Upper lobe of left lung (tissue), 6 donors: ENCODE measurements at regions not wholly inside any gene's neighbourhood (a gene's known extent, or its start where the extent isn't known, plus 50 kb on each side); places are given as distances from the start of the nearest gene placed in this dataset.

Source experiments
- ATAC-seq, 2 donors: fragments of 200-7000 bp; cut with Tn5 transposase; one replicate each; pipeline ENCODE4 v1.9.1; 2022; ENCODE audit warnings: mild to moderate bottlenecking in 2 of 2, moderate library complexity in 2 of 2; ENCODE audit not compliant: low FRiP score in 2 of 2
- DNase-seq, 2 donors: peaks; one replicate each; pipeline ENCODE4 v3.0.0-alpha.2; 2019 to 2020
- H3K27ac ChIP-seq, 4 donors: fragments of 200-600 bp; sonication (generic); one replicate each; pipeline ENCODE4 v1.5.1; 2016 to 2019
- H3K27me3 ChIP-seq, 4 donors: fragments of 200-600 bp; sonication (generic); one replicate each; pipeline ENCODE4 v1.5.1; 2017 to 2019
- H3K36me3 ChIP-seq, 4 donors: fragments of 200-600 bp; sonication (generic); one replicate each; pipeline ENCODE4 v1.5.1; 2016 to 2019
- H3K4me1 ChIP-seq, 4 donors: fragments of 200-600 bp; sonication (generic); one replicate each; pipeline ENCODE4 v1.5.1; 2018 to 2019
- H3K4me3 ChIP-seq, 4 donors: fragments of 200-600 bp; sonication (generic); one replicate each; pipeline ENCODE4 v1.5.1; 2017 to 2019; ENCODE audit warnings: mild to moderate bottlenecking in 2 of 4, moderate library complexity in 1 of 4
- H3K9me3 ChIP-seq, 4 donors: fragments of 200-600 bp; sonication (generic); one replicate each; pipeline ENCODE4 v1.5.1; 2018 to 2019
- EP300 ChIP-seq, 4 donors: sonication (generic); formaldehyde crosslinking; IDR thresholded peaks; one replicate each; pipeline ENCODE4 v1.5.1; 2017; ENCODE audit warnings: antibody characterized with exemption in 4 of 4, control low read depth in 2 of 4
- POLR2A ChIP-seq, 4 donors: fragments of 450-650 bp; IDR thresholded peaks; one replicate each; pipeline ENCODE4 v1.5.1; 2016 to 2017; ENCODE audit warnings: antibody characterized with exemption in 4 of 4, mild to moderate bottlenecking in 2 of 4
- POLR2AphosphoS5 ChIP-seq, 2 donors: sonication (generic); formaldehyde crosslinking; IDR thresholded peaks; one replicate each; pipeline ENCODE4 v1.5.1; 2017; ENCODE audit warnings: antibody characterized with exemption in 2 of 2
- whole genome bisulfite sequencing, 2 donors: methylation state at CpG; one replicate each; pipeline ENCODE4 v1.1.5; 2017 to 2018; 5-methylcytosine and 5-hydroxymethylcytosine counted together
- TF ChIP-seq, protein P1 (sequence below), 6 experiments: fragments of 450-650 bp in 4 of 6; fragments of 200-600 bp in 2 of 6; sonication (generic) in 2 of 6; IDR thresholded peaks; one replicate each; pipeline ENCODE4 v1.5.1; 2016 to 2019; ENCODE audit warnings: antibody characterized with exemption in 6 of 6
- donor health status: DM: no; HTN: no; CAD: no; lungs with moderate emphysema.
- donor health status: DM: no; HTN: yes; CAD: no; lungs with severe emphysema.

GRCh38 chr10:121002586-121003205, 151.5 kb downstream of the WDR11 start:
- Histone ChIP-seq H3K4me3 (no peak overlapping the region), H3K27me3 (no peaks in the 10 kb centered on the region), H3K9me3 (peaks cover 0 to 25% (median 13%) of the 10 kb centered on the region in 4 donors), H3K36me3 (no peaks in the 10 kb centered on the region), H3K27ac (no peak overlapping the region), H3K4me1 (no peaks in the 10 kb centered on the region)
- TF ChIP-seq POLR2AphosphoS5 (IDR thresholded peaks at IDR 0.05) (no peak), EP300 (IDR thresholded peaks at IDR 0.05) (no peak), POLR2A (IDR thresholded peaks at IDR 0.05) (no peak)
- TF ChIP-seq, protein P1, sequence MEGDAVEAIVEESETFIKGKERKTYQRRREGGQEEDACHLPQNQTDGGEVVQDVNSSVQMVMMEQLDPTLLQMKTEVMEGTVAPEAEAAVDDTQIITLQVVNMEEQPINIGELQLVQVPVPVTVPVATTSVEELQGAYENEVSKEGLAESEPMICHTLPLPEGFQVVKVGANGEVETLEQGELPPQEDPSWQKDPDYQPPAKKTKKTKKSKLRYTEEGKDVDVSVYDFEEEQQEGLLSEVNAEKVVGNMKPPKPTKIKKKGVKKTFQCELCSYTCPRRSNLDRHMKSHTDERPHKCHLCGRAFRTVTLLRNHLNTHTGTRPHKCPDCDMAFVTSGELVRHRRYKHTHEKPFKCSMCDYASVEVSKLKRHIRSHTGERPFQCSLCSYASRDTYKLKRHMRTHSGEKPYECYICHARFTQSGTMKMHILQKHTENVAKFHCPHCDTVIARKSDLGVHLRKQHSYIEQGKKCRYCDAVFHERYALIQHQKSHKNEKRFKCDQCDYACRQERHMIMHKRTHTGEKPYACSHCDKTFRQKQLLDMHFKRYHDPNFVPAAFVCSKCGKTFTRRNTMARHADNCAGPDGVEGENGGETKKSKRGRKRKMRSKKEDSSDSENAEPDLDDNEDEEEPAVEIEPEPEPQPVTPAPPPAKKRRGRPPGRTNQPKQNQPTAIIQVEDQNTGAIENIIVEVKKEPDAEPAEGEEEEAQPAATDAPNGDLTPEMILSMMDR (IDR thresholded peaks at IDR 0.05) = no peak
- DNase-seq (no peak), ATAC-seq (no peak)
- 49 to 50% methylated on average over 6 of the region's 6 CpGs for WGBS, 2 donors

GRCh38 chr10:121005948-121006587, 154.9 kb downstream of the WDR11 start:
- WGBS, 2 donors = 88 to 89% methylated on average over 5 of the region's 5 CpGs
- H3K4me1 ChIP-seq = no peaks in the 10 kb centered on the region
- H3K27ac ChIP-seq = no peak overlapping the region
- TF ChIP-seq POLR2A (IDR thresholded peaks at IDR 0.05) (no peak), EP300 (IDR thresholded peaks at IDR 0.05) (no peak), POLR2AphosphoS5 (IDR thresholded peaks at IDR 0.05) (no peak)
- TF ChIP-seq, protein P1 (IDR thresholded peaks at IDR 0.05) = no peak
- H3K36me3 ChIP-seq = no peaks in the 10 kb centered on the region
- DNase-seq (no peak), ATAC-seq (no peak)
- no peaks in the 10 kb centered on the region for H3K27me3 ChIP-seq
- H3K9me3 ChIP-seq = peaks cover 0 to 25% (median 13%) of the 10 kb centered on the region in 4 donors
- H3K4me3 ChIP-seq = no peak overlapping the region

- ATAC-seq = peak in 1 of 2 donors; percentile 61
- Histone ChIP-seq H3K27me3 (no peaks in the 10 kb centered on the region), H3K36me3 (no peaks in the 10 kb centered on the region), H3K27ac (no peak overlapping the region), H3K9me3 (peaks cover 0 to 25% (median 13%) of the 10 kb centered on the region in 4 donors), H3K4me3 (no peak overlapping the region), H3K4me1 (no peaks in the 10 kb centered on the region)
- DNase-seq = no peak
- TF ChIP-seq POLR2AphosphoS5 (IDR thresholded peaks at IDR 0.05) (no peak), EP300 (IDR thresholded peaks at IDR 0.05) (no peak), POLR2A (IDR thresholded peaks at IDR 0.05) (no peak)
- TF ChIP-seq, protein P1 (IDR thresholded peaks at IDR 0.05) = no peak
- 68 to 81% methylated on average over 2 of the region's 2 CpGs for WGBS, 2 donors
Measured at GRCh38 chr10:121007264-121007663, 156.1 kb downstream of the WDR11 start.

GRCh38 chr10:121015916-121016315, 164.8 kb downstream of the WDR11 start:
- no peak for ATAC-seq
- Histone ChIP-seq H3K27me3 (no peaks in the 10 kb centered on the region), H3K4me3 (no peak overlapping the region), H3K27ac (no peak overlapping the region), H3K9me3 (peaks cover 0 to 3% (median 0%) of the 10 kb centered on the region in 4 donors), H3K4me1 (no peaks in the 10 kb centered on the region), H3K36me3 (no peaks in the 10 kb centered on the region)
- DNase-seq = no peak
- WGBS, 2 donors = 83 to 85% methylated on average over 3 of the region's 3 CpGs
- TF ChIP-seq POLR2AphosphoS5 (IDR thresholded peaks at IDR 0.05) (no peak), POLR2A (IDR thresholded peaks at IDR 0.05) (no peak), EP300 (IDR thresholded peaks at IDR 0.05) (no peak)
- TF ChIP-seq, protein P1 (IDR thresholded peaks at IDR 0.05) = no peak
